Neural crest cell (in vitro differentiated cells): ENCODE measurements at regions not wholly inside any gene's neighbourhood (a gene's known extent, or its start where the extent isn't known, plus 50 kb on each side); places are given as distances from the start of the nearest gene placed in this dataset.
A peak's percentile ranks its signal among the peaks of the same experiment; 100 is the strongest.

Source experiments
- DNase-seq: peaks from one replicate; pipeline ENCODE4 v3.0.0; 2021; ENCODE audit warnings: low read depth, mixed read lengths, low spot score
- H3K27ac Mint-ChIP-seq: one replicate; pipeline ENCODE4 v1.8.0; 2021; ENCODE audit warnings: mild to moderate bottlenecking, mixed read lengths; ENCODE audit not compliant: unreplicated experiment
- H3K27me3 Mint-ChIP-seq: 2 replicates; pipeline ENCODE4 v1.8.0; 2021; ENCODE audit warnings: low read depth, mild to moderate bottlenecking, mixed read lengths
- H3K36me3 Mint-ChIP-seq: 2 replicates; pipeline ENCODE4 v1.8.0; 2021; ENCODE audit warnings: low read depth, mild to moderate bottlenecking, mixed read lengths
- H3K4me1 Mint-ChIP-seq: 2 replicates; pipeline ENCODE4 v1.8.0; 2021; ENCODE audit warnings: mixed read lengths
- H3K4me3 Mint-ChIP-seq: one replicate; pipeline ENCODE4 v1.8.0; 2021; ENCODE audit warnings: mild to moderate bottlenecking, mixed read lengths
- H3K9me3 Mint-ChIP-seq: 2 replicates; pipeline ENCODE4 v1.8.0; 2021; ENCODE audit warnings: mixed read lengths
- CTCF ChIP-seq: fragments of 200-600 bp; sonication (generic); conservative IDR thresholded peaks from 2 replicates; pipeline ENCODE4 v1.5.0; 2021; ENCODE audit warnings: antibody characterized with exemption, mild to moderate bottlenecking

- Mint-ChIP-seq H3K27me3 (peaks cover 10% of the 10 kb centered on the region), H3K27ac (no peak overlapping the region), H3K4me3 (no peak overlapping the region)
Measured at GRCh38 chr16:59411961-59412841, 678.1 kb upstream of the GOT2 start.

GRCh38 chr16:59410451-59410850, 676.3 kb upstream of the GOT2 start:
- Mint-ChIP-seq H3K9me3 (no peaks in the 10 kb centered on the region), H3K27me3 (peaks cover 10% of the 10 kb centered on the region), H3K4me1 (no peaks in the 10 kb centered on the region), H3K36me3 (no peaks in the 10 kb centered on the region), H3K27ac (no peak overlapping the region), H3K4me3 (no peak overlapping the region)
- TF ChIP-seq CTCF, result no peak
- DNase-seq, result no peak

More at GRCh38 chr16:59411961-59412841, 678.1 kb upstream of the GOT2 start:
- H3K9me3 Mint-ChIP-seq, result peaks cover 2% of the 10 kb centered on the region
- no peak for DNase-seq
- no peaks in the 10 kb centered on the region for H3K4me1 Mint-ChIP-seq
- TF ChIP-seq CTCF, result peak; percentile 63
- no peaks in the 10 kb centered on the region for H3K36me3 Mint-ChIP-seq

- Mint-ChIP-seq H3K27me3 (peaks cover 6% of the 10 kb centered on the region), H3K27ac (no peak overlapping the region), H3K4me1 (no peaks in the 10 kb centered on the region), H3K36me3 (no peaks in the 10 kb centered on the region), H3K4me3 (no peak overlapping the region), H3K9me3 (no peaks in the 10 kb centered on the region)
- TF ChIP-seq CTCF, result no peak
- no peak for DNase-seq
Measured at GRCh38 chr16:59405802-59406201, 671.7 kb upstream of the GOT2 start.

- Mint-ChIP-seq H3K4me3 (no peak overlapping the region), H3K27ac (no peak overlapping the region)
- TF ChIP-seq CTCF, result no peak
Measured at GRCh38 chr16:59404509-59404908, 670.4 kb upstream of the GOT2 start.

GRCh38 chr16:59400830-59401229, 666.7 kb upstream of the GOT2 start:
- TF ChIP-seq CTCF, result no peak
- H3K9me3 Mint-ChIP-seq, result no peaks in the 10 kb centered on the region
- no peaks in the 10 kb centered on the region for H3K27me3 Mint-ChIP-seq
- no peaks in the 10 kb centered on the region for H3K4me1 Mint-ChIP-seq
- H3K36me3 Mint-ChIP-seq, result no peaks in the 10 kb centered on the region
- H3K4me3 Mint-ChIP-seq, result no peak overlapping the region
- DNase-seq, result no peak
- H3K27ac Mint-ChIP-seq, result no peak overlapping the region

More at GRCh38 chr16:59404509-59404908, 670.4 kb upstream of the GOT2 start:
- no peaks in the 10 kb centered on the region for H3K9me3 Mint-ChIP-seq
- no peaks in the 10 kb centered on the region for H3K27me3 Mint-ChIP-seq
- no peaks in the 10 kb centered on the region for H3K4me1 Mint-ChIP-seq
- DNase-seq, result no peak
- no peaks in the 10 kb centered on the region for H3K36me3 Mint-ChIP-seq
